ENCODE measurements at regions not wholly inside any gene's neighbourhood (a gene's known extent, or its start where the extent isn't known, plus 50 kb on each side); places are given as distances from the start of the nearest gene placed in this dataset.

- no peak overlapping the region for H3K4me3 ChIP-seq
- no peak for TF ChIP-seq POLR2A (IDR thresholded peaks at IDR 0.05; ENCODE audit: low read depth)
- TF ChIP-seq CTCF (IDR thresholded peaks at IDR 0.05) = no peak
- TF ChIP-seq EP300 (IDR thresholded peaks at IDR 0.05) = no peak
- TF ChIP-seq POLR2AphosphoS5 (IDR thresholded peaks at IDR 0.05) = no peak
- DNase-seq (ENCODE audit: extremely low spot score) = no peak
- no peaks in the 10 kb centered on the region for H3K4me1 ChIP-seq
- intact Hi-C loops (cut with DNase I) = no loop called here
- H3K27me3 ChIP-seq = no peaks in the 10 kb centered on the region
- 87% methylated on average over 2 of the region's 2 CpGs for WGBS
- H3K9me3 ChIP-seq = no peaks in the 10 kb centered on the region
- H3K36me3 ChIP-seq = no peaks in the 10 kb centered on the region
- no peak overlapping the region for H3K27ac ChIP-seq (replicated peaks in 1 of 4)
These were observed 399.0 kb upstream of the KLF12 start for GRCh38 chr13:74533226-74533625.

- 83% methylated on average over 1 of the region's 1 CpG for WGBS
- Histone ChIP-seq H3K4me3 (no peak overlapping the region), H3K27me3 (no peaks in the 10 kb centered on the region), H3K36me3 (no peaks in the 10 kb centered on the region), H3K27ac (replicated peaks in 1 of 4) (no peak overlapping the region), H3K9me3 (no peaks in the 10 kb centered on the region), H3K4me1 (no peaks in the 10 kb centered on the region)
- TF ChIP-seq EP300 (IDR thresholded peaks at IDR 0.05) (no peak), CTCF (IDR thresholded peaks at IDR 0.05) (no peak), POLR2AphosphoS5 (IDR thresholded peaks at IDR 0.05) (no peak), POLR2A (IDR thresholded peaks at IDR 0.05; ENCODE audit: low read depth) (no peak)
- DNase-seq (ENCODE audit: extremely low spot score) = no peak
- intact Hi-C loops (cut with DNase I) = no loop called here
These were observed 395.8 kb upstream of the KLF12 start for GRCh38 chr13:74530011-74530410.

- H3K27me3 ChIP-seq = no peaks in the 10 kb centered on the region
- H3K4me1 ChIP-seq = no peaks in the 10 kb centered on the region
- 92% methylated on average over 4 of the region's 4 CpGs for WGBS
- H3K4me3 ChIP-seq = no peak overlapping the region
- no peaks in the 10 kb centered on the region for H3K9me3 ChIP-seq
- intact Hi-C loops (cut with DNase I) = no loop called here
- DNase-seq (ENCODE audit: extremely low spot score) = no peak
- no peak for TF ChIP-seq POLR2AphosphoS5 (IDR thresholded peaks at IDR 0.05)
- no peak for TF ChIP-seq POLR2A (IDR thresholded peaks at IDR 0.05; ENCODE audit: low read depth)
- TF ChIP-seq CTCF (IDR thresholded peaks at IDR 0.05) = no peak
- no peak for TF ChIP-seq EP300 (IDR thresholded peaks at IDR 0.05)
- H3K27ac ChIP-seq (replicated peaks in 1 of 4) = no peak overlapping the region
- no peaks in the 10 kb centered on the region for H3K36me3 ChIP-seq
These were observed 394.7 kb upstream of the KLF12 start for GRCh38 chr13:74528734-74529513.

- no peak for DNase-seq (ENCODE audit: extremely low spot score)
- H3K4me3 ChIP-seq = no peak overlapping the region
- H3K4me1 ChIP-seq = no peaks in the 10 kb centered on the region
- no peak overlapping the region for H3K27ac ChIP-seq (replicated peaks in 1 of 4)
- 47% methylated on average over 2 of the region's 2 CpGs for WGBS
- TF ChIP-seq CTCF (IDR thresholded peaks at IDR 0.05) (no peak), POLR2A (IDR thresholded peaks at IDR 0.05; ENCODE audit: low read depth) (no peak), EP300 (IDR thresholded peaks at IDR 0.05) (no peak), POLR2AphosphoS5 (IDR thresholded peaks at IDR 0.05) (no peak)
- H3K36me3 ChIP-seq = no peaks in the 10 kb centered on the region
- intact Hi-C loops (cut with DNase I) = no loop called here
- H3K27me3 ChIP-seq = no peaks in the 10 kb centered on the region
- H3K9me3 ChIP-seq = no peaks in the 10 kb centered on the region
These were observed 388.9 kb upstream of the KLF12 start for GRCh38 chr13:74523057-74523456.

- H3K4me3 ChIP-seq = no peak overlapping the region
- 88% methylated on average over 3 of the region's 3 CpGs for WGBS
- H3K9me3 ChIP-seq = no peaks in the 10 kb centered on the region
- DNase-seq (ENCODE audit: extremely low spot score) = no peak
- H3K4me1 ChIP-seq = no peaks in the 10 kb centered on the region
- no peak overlapping the region for H3K27ac ChIP-seq (replicated peaks in 1 of 4)
- TF ChIP-seq POLR2AphosphoS5 (IDR thresholded peaks at IDR 0.05) (no peak), POLR2A (IDR thresholded peaks at IDR 0.05; ENCODE audit: low read depth) (no peak), EP300 (IDR thresholded peaks at IDR 0.05) (no peak), CTCF (IDR thresholded peaks at IDR 0.05) (no peak)
- no peaks in the 10 kb centered on the region for H3K36me3 ChIP-seq
- H3K27me3 ChIP-seq = no peaks in the 10 kb centered on the region
- intact Hi-C loops (cut with DNase I) = no loop called here
These were observed 377.3 kb upstream of the KLF12 start for GRCh38 chr13:74511523-74511922.
